ENCODE measurements at regions not wholly inside any gene's neighbourhood (a gene's known extent, or its start where the extent isn't known, plus 50 kb on each side); places are given as distances from the start of the nearest gene placed in this dataset.
"Not testable (repeated sequence)": the region's sequence is repeated elsewhere in the genome, so short reads cannot be mapped to it uniquely, and the experiment has no call there.

GRCh38 chr13:71382285-71382684 lies 484.7 kb downstream of the DACH1 start:
- no peak for DNase-seq

- DNase-seq, result no peak
These were observed 486.8 kb downstream of the DACH1 start for GRCh38 chr13:71380191-71380590.

GRCh38 chr13:71378961-71379905 lies 487.8 kb downstream of the DACH1 start:
- DNase-seq, result no peak

GRCh38 chr13:71374471-71375049 lies 492.4 kb downstream of the DACH1 start:
- DNase-seq, result no peak

GRCh38 chr13:71368336-71368735 lies 498.7 kb downstream of the DACH1 start:
- DNase-seq, result no peak

- DNase-seq, result no peak
These were observed 507.0 kb downstream of the DACH1 start for GRCh38 chr13:71360041-71360440.

GRCh38 chr13:71359641-71360040 lies 507.4 kb downstream of the DACH1 start:
- DNase-seq, result no peak

- no peak for DNase-seq
These were observed 508.8 kb downstream of the DACH1 start for GRCh38 chr13:71358218-71358617.

GRCh38 chr13:71355010-71355409 lies 512.0 kb downstream of the DACH1 start:
- DNase-seq, result no peak

- no peak for DNase-seq
These were observed 516.1 kb downstream of the DACH1 start for GRCh38 chr13:71350886-71351285.

- DNase-seq, result not testable (repeated sequence)
These were observed 521.1 kb downstream of the DACH1 start for GRCh38 chr13:71345856-71346255.

- no peak for DNase-seq
These were observed 527.3 kb downstream of the DACH1 start for GRCh38 chr13:71339736-71340135.

- no peak for DNase-seq
These were observed 528.0 kb downstream of the DACH1 start for GRCh38 chr13:71339005-71339404.

GRCh38 chr13:71338070-71338469 lies 528.9 kb downstream of the DACH1 start:
- no peak for DNase-seq

GRCh38 chr13:71327266-71327665 lies 539.7 kb downstream of the DACH1 start:
- DNase-seq, result no peak

GRCh38 chr13:71325556-71325955 lies 541.4 kb downstream of the DACH1 start:
- DNase-seq, result no peak

- no peak for DNase-seq
These were observed 543.7 kb downstream of the DACH1 start for GRCh38 chr13:71323266-71323665.

GRCh38 chr13:71320452-71320851 lies 546.6 kb downstream of the DACH1 start:
- DNase-seq, result no peak

GRCh38 chr13:71316792-71317363 lies 550.1 kb downstream of the DACH1 start:
- no peak for DNase-seq

GRCh38 chr13:71312923-71313322 lies 554.1 kb downstream of the DACH1 start:
- DNase-seq, result no peak

- DNase-seq, result no peak
These were observed 557.1 kb downstream of the DACH1 start for GRCh38 chr13:71309905-71310304.

GRCh38 chr13:71306821-71307220 lies 560.2 kb downstream of the DACH1 start:
- DNase-seq, result no peak

- DNase-seq, result no peak
These were observed 562.1 kb downstream of the DACH1 start for GRCh38 chr13:71304861-71305260.

- no peak for DNase-seq
These were observed 563.9 kb downstream of the DACH1 start for GRCh38 chr13:71303144-71303543.
